Tibial nerve (tissue), 4 donors: ENCODE measurements at regions not wholly inside any gene's neighbourhood (a gene's known extent, or its start where the extent isn't known, plus 50 kb on each side); places are given as distances from the start of the nearest gene placed in this dataset.
"Not testable (repeated sequence)": the region's sequence is repeated elsewhere in the genome, so short reads cannot be mapped to it uniquely, and the experiment has no call there.

ENCODE experiments used
- EP300 ChIP-seq, 2 donors: sonication (generic); formaldehyde crosslinking; IDR thresholded peaks; one replicate each; pipeline ENCODE4 v1.6.1; 2017; ENCODE audit warnings: antibody characterized with exemption in 2 of 2, mild to moderate bottlenecking in 1 of 2
- POLR2A ChIP-seq, 2 donors: fragments of 450-650 bp; IDR thresholded peaks; one replicate each; pipeline ENCODE4 v1.6.1; 2017; ENCODE audit warnings: antibody characterized with exemption in 2 of 2, mild to moderate bottlenecking in 2 of 2, moderate library complexity in 2 of 2
- TF ChIP-seq, protein P1 (sequence below), 5 experiments: fragments of 200-600 bp in 3 of 5; fragments of 450-650 bp in 2 of 5; sonication (generic) in 3 of 5; IDR thresholded peaks; one replicate each; pipeline ENCODE4 v1.5.1; 2016 to 2019; ENCODE audit warnings: antibody characterized with exemption in 5 of 5, mild to moderate bottlenecking in 3 of 5, moderate library complexity in 2 of 5

DNA sequence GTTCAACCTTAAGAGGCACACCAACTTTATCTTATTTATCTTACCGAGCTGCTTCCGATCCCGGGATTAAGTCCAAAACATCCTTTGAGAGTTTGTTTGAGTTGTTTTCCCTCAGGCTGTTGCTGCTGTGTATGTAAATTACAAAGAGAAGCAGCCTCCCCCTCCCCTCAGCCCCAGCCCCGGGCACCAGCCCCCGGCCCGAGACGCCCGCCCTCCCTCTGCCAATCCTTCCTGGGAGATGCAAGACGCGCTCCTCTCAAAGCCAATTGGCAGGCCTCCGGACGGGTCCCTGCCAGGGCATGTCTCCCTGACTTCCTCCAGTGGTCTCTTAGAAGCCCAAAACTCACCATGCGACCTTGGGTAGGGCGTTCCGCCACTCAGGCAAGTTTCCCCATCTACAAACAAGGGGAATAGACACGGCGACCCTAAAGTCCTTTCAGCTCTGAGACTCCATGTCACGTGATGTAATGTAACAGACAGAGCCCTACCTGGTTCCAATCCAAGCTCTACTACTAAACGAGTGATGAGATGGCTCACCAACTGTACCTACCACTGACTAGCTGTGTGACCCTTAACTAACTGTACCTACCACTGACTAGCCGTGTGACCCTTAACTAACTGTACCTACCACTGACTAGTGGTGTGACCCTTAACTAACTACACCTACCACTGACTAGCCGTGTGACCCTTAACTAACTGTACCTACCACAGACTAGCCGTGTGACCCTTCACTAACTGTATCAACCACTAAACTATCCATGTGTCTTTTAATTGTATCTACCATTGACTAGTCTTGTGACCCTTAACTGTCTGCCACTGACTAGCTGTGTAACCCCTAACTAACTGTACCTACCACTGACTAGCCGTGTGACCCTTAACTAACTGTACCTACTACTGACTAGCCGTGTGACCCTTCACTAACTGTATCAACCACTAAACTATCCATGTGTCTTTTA is 114.2 kb downstream of the NPIPA8 start:
- TF ChIP-seq, protein P1, sequence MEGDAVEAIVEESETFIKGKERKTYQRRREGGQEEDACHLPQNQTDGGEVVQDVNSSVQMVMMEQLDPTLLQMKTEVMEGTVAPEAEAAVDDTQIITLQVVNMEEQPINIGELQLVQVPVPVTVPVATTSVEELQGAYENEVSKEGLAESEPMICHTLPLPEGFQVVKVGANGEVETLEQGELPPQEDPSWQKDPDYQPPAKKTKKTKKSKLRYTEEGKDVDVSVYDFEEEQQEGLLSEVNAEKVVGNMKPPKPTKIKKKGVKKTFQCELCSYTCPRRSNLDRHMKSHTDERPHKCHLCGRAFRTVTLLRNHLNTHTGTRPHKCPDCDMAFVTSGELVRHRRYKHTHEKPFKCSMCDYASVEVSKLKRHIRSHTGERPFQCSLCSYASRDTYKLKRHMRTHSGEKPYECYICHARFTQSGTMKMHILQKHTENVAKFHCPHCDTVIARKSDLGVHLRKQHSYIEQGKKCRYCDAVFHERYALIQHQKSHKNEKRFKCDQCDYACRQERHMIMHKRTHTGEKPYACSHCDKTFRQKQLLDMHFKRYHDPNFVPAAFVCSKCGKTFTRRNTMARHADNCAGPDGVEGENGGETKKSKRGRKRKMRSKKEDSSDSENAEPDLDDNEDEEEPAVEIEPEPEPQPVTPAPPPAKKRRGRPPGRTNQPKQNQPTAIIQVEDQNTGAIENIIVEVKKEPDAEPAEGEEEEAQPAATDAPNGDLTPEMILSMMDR (IDR thresholded peaks at IDR 0.05), result not testable (repeated sequence)
- TF ChIP-seq POLR2A, EP300 (IDR thresholded peaks at IDR 0.05): not testable (repeated sequence)
